COR-L47 (cell line): ENCODE measurements at regions not wholly inside any gene's neighbourhood (a gene's known extent, or its start where the extent isn't known, plus 50 kb on each side); places are given as distances from the start of the nearest gene placed in this dataset.

ENCODE experiments used
- DNase-seq: peaks from one replicate; lab custom pipeline; 2025; lab: John Stamatoyannopoulos, UW

- DNase-seq: no peak
Observed at GRCh38 chr1:50292276-50292675, 131.0 kb downstream of the DMRTA2 start.

- DNase-seq: no peak
Observed at GRCh38 chr1:50289495-50289894, 133.7 kb downstream of the DMRTA2 start.

DNA sequence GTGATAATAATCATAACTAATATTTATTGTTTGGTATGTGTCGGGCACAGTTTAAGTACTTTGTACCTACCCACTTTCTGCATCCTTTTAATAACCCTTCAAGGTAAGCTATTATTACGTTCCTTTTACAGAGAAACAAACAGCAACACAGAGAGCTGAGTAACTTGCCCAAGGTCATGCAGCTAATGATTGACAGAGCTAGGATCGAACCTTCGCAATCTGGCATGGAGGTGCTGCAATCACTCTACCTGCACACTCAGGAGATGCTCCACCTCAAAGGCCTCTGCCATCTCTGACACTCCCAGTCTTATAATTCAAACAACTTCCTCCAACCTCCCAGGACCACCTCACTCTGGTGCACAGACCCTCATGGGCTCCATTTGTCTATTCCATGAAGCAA lies 137.2 kb downstream of the DMRTA2 start:
- no peak for DNase-seq

DNA sequence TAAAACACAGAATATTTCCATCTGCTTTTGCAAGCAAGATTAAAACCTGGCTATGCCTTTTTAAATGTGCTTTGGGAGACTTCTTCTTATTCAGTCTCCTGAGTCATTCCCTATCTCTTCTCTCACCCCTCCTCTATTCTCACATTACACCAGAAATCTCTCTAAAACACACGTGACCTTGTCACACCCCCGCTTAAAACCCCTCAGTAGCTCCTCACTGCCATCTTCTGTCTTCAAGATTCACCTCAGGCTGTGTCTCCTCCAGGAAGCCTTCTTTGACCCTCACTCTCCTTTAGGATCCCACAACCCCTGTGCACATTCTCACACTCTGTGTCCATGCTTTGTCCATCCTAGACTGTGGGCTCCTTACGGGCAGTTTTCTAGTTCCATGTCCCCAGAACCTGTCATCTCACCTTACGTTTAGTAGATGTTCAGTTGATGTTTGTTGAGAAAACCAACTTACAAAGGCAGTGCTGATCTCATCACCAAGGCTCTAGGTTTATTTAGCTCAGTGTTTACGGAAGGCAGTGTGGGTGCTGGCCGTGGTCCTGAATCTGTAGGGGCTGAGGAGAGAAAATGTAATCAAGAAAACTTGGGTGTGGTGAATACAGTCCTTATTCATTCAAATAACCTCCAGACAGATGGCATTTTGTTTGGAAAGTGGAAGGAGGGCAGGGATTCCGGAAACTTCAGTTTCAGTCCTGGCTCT lies 143.5 kb downstream of the DMRTA2 start:
- DNase-seq: no peak

- no peak for DNase-seq
Observed at GRCh38 chr1:50278961-50279360, 144.3 kb downstream of the DMRTA2 start.

GRCh38 chr1:50278410-50278809 lies 144.8 kb downstream of the DMRTA2 start:
- no peak for DNase-seq

DNA sequence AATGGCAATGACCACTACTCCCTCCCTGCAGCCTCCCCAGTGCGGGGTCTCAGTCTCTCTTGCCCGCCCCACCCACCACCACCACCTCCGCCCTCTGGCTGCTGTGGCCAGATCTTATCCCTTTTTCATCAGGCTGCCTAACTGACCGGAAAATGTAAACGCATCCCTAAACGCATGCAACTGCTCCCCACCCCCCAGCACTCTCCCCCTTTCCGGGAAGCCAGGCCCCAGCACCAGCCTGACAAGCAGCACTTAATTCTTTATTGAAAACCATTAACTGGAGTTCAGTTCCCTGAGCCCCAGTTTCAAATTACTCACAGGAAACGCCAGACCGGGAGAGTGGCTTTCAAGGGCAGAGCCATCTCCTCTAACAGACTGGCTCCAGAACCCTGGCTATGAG lies 147.7 kb downstream of the DMRTA2 start:
- peak; percentile 33 for DNase-seq

- no peak for DNase-seq
Observed at GRCh38 chr1:50272912-50273311, 150.3 kb downstream of the DMRTA2 start.

DNA sequence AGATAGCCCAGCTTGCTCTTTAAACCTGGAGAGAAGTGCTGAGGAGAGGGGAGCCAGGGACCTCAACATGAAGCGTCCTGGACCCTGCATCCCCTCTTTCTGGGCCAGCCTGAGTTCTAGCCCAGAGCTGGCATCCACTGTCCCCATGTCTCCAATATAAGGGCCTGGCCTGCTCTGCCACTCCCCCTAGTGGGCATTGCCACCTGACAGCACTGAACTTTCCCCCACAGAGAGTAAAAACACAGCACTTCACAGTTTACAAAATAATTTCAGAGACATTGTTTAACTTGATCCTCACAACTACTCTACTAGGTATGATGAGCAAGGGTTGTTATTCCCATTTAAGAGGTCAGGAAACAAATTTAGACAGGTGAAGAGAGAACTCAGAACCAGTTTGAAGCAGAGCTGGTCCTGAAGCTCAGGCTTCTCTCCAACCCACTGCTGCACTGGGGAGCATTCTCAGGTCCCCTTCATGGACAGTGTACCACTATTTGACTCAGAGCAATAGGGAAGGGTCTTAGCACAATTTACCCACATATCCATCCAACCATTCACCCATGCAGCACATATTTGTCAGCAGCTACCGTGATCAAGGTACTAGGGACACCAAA lies 151.2 kb downstream of the DMRTA2 start:
- DNase-seq: no peak

DNA sequence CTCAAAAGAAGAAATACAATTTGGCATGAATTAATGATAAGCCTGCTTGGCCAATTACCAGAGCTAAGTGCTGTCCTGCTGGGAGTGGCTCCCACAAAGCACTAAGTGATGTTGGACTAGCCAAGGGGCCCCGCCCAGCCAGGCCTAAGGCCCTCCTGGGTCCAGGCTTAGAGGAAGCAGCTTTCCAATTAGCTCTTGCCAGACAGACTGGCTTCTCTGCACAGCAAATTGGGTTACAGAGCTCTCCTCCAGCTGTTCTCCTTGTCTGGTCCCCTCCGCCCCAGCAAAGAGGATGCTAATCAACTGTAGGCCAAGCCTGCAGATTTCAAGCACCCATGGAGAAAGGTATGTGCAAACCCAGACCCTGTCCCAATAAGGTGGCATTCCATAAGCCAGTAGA lies 151.9 kb downstream of the DMRTA2 start:
- peak; percentile 30 for DNase-seq

GRCh38 chr1:50270926-50271325 lies 152.3 kb downstream of the DMRTA2 start:
- DNase-seq: no peak

DNA sequence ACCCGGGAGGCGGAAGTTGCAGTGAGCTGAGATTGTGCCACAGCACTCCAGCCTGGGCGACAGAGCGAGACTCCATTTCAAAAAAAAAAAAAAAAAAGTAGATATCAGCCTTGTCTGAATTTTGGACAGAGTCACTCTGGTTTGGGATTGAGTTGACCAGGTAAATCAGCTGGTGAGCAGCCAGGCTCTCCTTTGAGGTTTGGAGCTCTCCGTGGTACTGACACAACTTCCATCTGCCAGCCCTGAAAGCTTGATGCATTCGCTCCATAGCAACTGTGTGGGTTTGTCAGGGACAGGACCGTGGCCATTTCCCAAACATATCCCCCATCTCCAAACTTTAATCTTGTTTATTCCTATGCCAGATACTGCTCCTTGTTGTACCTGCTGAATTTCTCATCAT lies 155.2 kb downstream of the DMRTA2 start:
- DNase-seq: no peak

DNA sequence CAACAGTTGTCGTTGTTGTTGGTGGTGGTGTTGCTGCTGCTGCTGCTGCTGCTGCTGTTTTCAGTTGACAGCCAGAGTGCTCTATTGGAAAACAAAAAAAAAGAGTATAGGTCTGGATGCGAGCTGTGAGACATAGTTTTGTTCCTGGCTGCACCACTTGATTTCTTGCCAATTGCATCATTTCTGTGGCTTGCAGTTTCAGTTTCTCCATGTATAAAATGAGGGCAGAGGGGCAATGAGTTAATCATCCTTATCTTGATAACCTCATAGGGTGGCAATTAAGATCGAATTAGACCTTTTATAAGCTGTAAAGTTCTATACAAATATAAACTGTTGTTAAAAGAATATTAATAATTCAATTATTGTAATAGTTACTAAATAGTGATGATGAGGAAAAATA lies 156.7 kb downstream of the DMRTA2 start:
- no peak for DNase-seq

- DNase-seq: no peak
Observed at GRCh38 chr1:50265790-50266314, 157.1 kb downstream of the ELAVL4 start.

DNA sequence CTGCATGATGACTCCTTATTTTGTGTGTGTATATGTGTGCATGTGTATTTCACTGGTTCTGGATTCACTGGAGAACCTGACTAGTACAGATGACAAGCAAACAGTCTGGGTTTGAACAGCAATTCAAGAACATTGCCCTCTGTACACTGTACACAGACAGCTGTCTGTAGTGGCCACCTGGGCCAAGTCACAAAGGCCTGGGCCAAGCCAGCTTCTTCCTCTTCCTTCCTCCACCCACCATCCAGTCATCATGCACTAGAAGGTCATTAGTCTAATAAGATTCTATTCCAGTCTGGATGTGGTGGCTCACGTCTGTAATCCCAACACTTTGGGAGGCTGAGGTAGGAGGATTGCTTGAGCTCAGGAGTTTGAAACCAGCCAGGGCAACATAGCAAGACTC lies 155.9 kb downstream of the ELAVL4 start:
- DNase-seq: no peak

- no peak for DNase-seq
Observed at GRCh38 chr1:50262436-50262835, 153.7 kb downstream of the ELAVL4 start.

- DNase-seq: no peak
Observed at GRCh38 chr1:50261951-50262350, 153.2 kb downstream of the ELAVL4 start.

DNA sequence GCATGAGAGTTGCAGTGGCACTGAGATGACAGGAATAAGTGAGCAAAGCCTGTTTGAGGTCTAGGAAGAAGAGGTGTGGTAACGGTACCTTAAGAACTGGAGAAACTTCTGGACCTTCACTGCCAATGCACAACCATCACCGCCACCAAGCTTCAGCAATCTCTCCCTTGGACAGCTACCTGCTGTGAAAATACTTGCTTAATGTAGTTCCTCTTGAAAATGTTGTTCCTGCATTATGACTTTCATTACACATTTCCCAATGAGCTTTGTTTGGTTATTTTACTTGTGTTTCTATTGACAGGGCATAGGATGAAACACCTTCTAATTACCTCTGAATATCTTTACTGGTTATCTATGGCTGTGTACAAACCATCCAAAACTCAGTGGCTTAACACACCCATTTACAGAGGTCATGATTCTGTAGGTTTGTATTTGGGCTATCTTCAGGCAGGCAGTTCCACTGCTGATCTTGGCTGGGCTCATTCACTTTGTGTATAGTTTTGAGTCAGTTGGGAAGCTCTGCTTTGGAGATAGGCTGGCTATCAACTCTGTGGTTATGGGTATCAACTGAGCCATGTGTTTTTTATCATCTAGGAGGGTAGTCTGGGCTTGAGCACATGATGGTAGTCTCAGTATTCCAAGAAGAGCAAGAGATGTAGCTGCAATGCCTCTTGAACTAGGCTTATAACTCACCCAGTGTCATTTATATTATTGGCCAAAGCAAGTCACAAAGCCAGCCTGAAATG lies 149.4 kb downstream of the ELAVL4 start:
- DNase-seq: no peak

DNA sequence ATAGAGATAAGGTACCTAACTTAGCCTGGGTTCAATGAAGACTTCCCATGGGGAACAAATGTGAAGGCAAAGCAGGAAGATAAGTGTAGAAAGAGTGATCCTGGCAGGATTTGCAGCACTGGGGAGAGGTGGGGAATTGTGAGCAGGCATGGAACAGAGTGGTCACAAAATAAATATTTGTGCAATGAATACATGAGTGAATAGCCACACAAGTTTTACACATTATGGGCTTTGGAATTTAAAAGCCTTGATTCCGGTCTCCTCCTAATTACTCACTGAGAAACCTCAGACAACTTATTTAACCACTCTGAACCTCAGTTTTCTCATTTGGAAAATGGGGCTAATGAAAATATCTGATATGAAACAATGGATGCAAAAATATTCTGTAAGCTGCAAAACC lies 148.3 kb downstream of the ELAVL4 start:
- DNase-seq: no peak
